HEK293 (cell line): ENCODE measurements at regions not wholly inside any gene's neighbourhood (a gene's known extent, or its start where the extent isn't known, plus 50 kb on each side); places are given as distances from the start of the nearest gene placed in this dataset.

Source experiments
- CTCF ChIA-PET: fragments of 350-600 bp; formaldehyde crosslinking; extraction: SDS; loops from one replicate; lab custom pipeline; 2021; ENCODE audit warnings: antibody characterized with exemption; lab: Yijun Ruan, JAX
- POLR2A ChIA-PET: fragments of 300-600 bp; formaldehyde crosslinking; extraction: SDS; loops from one replicate; lab custom pipeline; 2020; ENCODE audit warnings: antibody characterized with exemption, inconsistent platforms; lab: Yijun Ruan, JAX
- H3K27ac ChIP-seq: fragments of 200-500 bp; sonication (Bioruptor generic); 2 replicates; pipeline ENCODE4 v1.5.1; 2014; ENCODE audit warnings: low read depth, low read length, control low read depth, inconsistent platforms; ENCODE audit errors: extremely low read depth
- H3K36me3 ChIP-seq, 2 experiments: fragments of 200-500 bp in 1 of 2; sonication (Bioruptor generic) in 1 of 2; 1 replicate in 1 of 2; 2 replicates in 1 of 2; pipeline ENCODE4 v1.5.1; 2014 to 2017; ENCODE audit warnings: inconsistent platforms in 2 of 2, low read length in 2 of 2; ENCODE audit not compliant: control insufficient read depth in 2 of 2, insufficient read depth in 1 of 2
- H3K4me1 ChIP-seq: fragments of 200-500 bp; sonication (Bioruptor generic); 2 replicates; pipeline ENCODE4 v1.5.1; 2014; ENCODE audit warnings: mild to moderate bottlenecking, low read length, inconsistent platforms; ENCODE audit not compliant: control insufficient read depth, insufficient read depth
- H3K4me3 ChIP-seq: 2 replicates; pipeline ENCODE4 v1.5.1; 2011; ENCODE audit warnings: low read depth, mild to moderate bottlenecking, control low read depth, low read length, moderate library complexity
- H3K9me3 ChIP-seq: fragments of 200-500 bp; sonication (Bioruptor generic); 2 replicates; pipeline ENCODE4 v1.5.1; 2014; ENCODE audit warnings: low read depth, low read length, inconsistent platforms; ENCODE audit not compliant: control insufficient read depth, insufficient read depth
- GLIS1 ChIP-seq: fragments of 450-650 bp; formaldehyde crosslinking; IDR thresholded peaks from 2 replicates; pipeline ENCODE4 v1.5.1; 2016; ENCODE audit warnings: missing biosample characterization, missing genetic modification characterization
- HOXD13 ChIP-seq: sonication (generic); formaldehyde crosslinking; IDR thresholded peaks from 2 replicates; pipeline ENCODE4 v1.8.0; 2022; ENCODE audit warnings: missing genetic modification reagents, borderline replicate concordance
- KLF1 ChIP-seq: fragments of 450-650 bp; formaldehyde crosslinking; IDR thresholded peaks from 2 replicates; pipeline ENCODE4 v1.5.1; 2016; ENCODE audit warnings: missing biosample characterization, missing genetic modification characterization
- KLF7 ChIP-seq: fragments of 450-650 bp; formaldehyde crosslinking; IDR thresholded peaks from 2 replicates; pipeline ENCODE4 v1.5.1; 2016; ENCODE audit warnings: missing biosample characterization, missing genetic modification characterization, borderline replicate concordance
- TCF7L2 ChIP-seq: IDR thresholded peaks from 2 replicates; pipeline ENCODE4 v1.6.1; 2011; ENCODE audit warnings: low read depth, mild to moderate bottlenecking, inconsistent platforms, low read length, moderate library complexity, borderline replicate concordance
- ZBTB20 ChIP-seq: fragments of 450-650 bp; formaldehyde crosslinking; IDR thresholded peaks from 2 replicates; pipeline ENCODE4 v1.5.1; 2016; ENCODE audit warnings: missing biosample characterization, missing genetic modification characterization
- ZFP69B ChIP-seq: fragments of 450-650 bp; formaldehyde crosslinking; IDR thresholded peaks from 2 replicates; pipeline ENCODE4 v1.5.1; 2016; ENCODE audit warnings: missing biosample characterization, missing genetic modification characterization
- ZNF146 ChIP-seq: fragments of 450-650 bp; formaldehyde crosslinking; IDR thresholded peaks from 2 replicates; pipeline ENCODE4 v1.5.1; 2016; ENCODE audit warnings: missing biosample characterization, missing genetic modification characterization
- ZNF155 ChIP-seq: fragments of 450-650 bp; formaldehyde crosslinking; IDR thresholded peaks from 2 replicates; pipeline ENCODE4 v1.5.1; 2016; ENCODE audit warnings: missing biosample characterization, missing genetic modification characterization
- ZNF19 ChIP-seq: fragments of 450-650 bp; formaldehyde crosslinking; IDR thresholded peaks from 2 replicates; pipeline ENCODE4; 2016; ENCODE audit warnings: missing biosample characterization, missing genetic modification characterization, low read depth
- ZNF214 ChIP-seq: fragments of 450-650 bp; formaldehyde crosslinking; IDR thresholded peaks from 2 replicates; pipeline ENCODE4 v1.5.1; 2017; ENCODE audit warnings: missing biosample characterization, mild to moderate bottlenecking, missing genetic modification characterization, borderline replicate concordance
- ZNF274 ChIP-seq, 2 experiments: fragments of 200-500 bp in 1 of 2; fragments of 450-650 bp in 1 of 2; sonication (Bioruptor generic) in 1 of 2; formaldehyde crosslinking in 1 of 2; IDR thresholded peaks; 2 replicates each; pipeline versions ENCODE4 v1.5.1 to v1.6.1; 2014 to 2016; ENCODE audit warnings: borderline replicate concordance in 1 of 2, inconsistent platforms in 1 of 2, low read length in 1 of 2, missing biosample characterization in 1 of 2, missing genetic modification characterization in 1 of 2
- ZNF324 ChIP-seq: fragments of 450-650 bp; formaldehyde crosslinking; IDR thresholded peaks from 2 replicates; pipeline ENCODE4 v1.5.1; 2016; ENCODE audit warnings: missing biosample characterization, missing genetic modification characterization
- ZNF404 ChIP-seq: fragments of 450-650 bp; formaldehyde crosslinking; IDR thresholded peaks from 2 replicates; pipeline ENCODE4 v1.5.1; 2017; ENCODE audit warnings: missing biosample characterization, missing genetic modification characterization
- ZNF514 ChIP-seq: fragments of 450-650 bp; formaldehyde crosslinking; IDR thresholded peaks from 2 replicates; pipeline ENCODE4 v1.5.1; 2016; ENCODE audit warnings: missing biosample characterization, missing genetic modification characterization
- ZNF529 ChIP-seq: fragments of 450-650 bp; formaldehyde crosslinking; IDR thresholded peaks from 2 replicates; pipeline ENCODE4 v1.5.1; 2017; ENCODE audit warnings: missing genetic modification characterization, missing biosample characterization; ENCODE audit not compliant: insufficient replicate concordance
- ZNF585B ChIP-seq: fragments of 450-650 bp; formaldehyde crosslinking; IDR thresholded peaks from 2 replicates; pipeline ENCODE4 v1.5.1; 2016; ENCODE audit warnings: missing biosample characterization, missing genetic modification characterization
- ZNF596 ChIP-seq: fragments of 450-650 bp; IDR thresholded peaks from 2 replicates; pipeline ENCODE4 v1.5.0; 2018; ENCODE audit warnings: missing biosample characterization, mild to moderate bottlenecking, missing genetic modification characterization, moderate library complexity
- ZNF624 ChIP-seq: fragments of 450-650 bp; formaldehyde crosslinking; IDR thresholded peaks from 2 replicates; pipeline ENCODE4 v1.5.1; 2017; ENCODE audit warnings: missing biosample characterization, missing genetic modification characterization
- TF ChIP-seq, protein P1 (sequence below): fragments of 450-650 bp; formaldehyde crosslinking; conservative IDR thresholded peaks from 2 replicates; pipeline ENCODE4 v1.5.1; 2016; ENCODE audit warnings: low read depth, missing biosample characterization, missing genetic modification characterization
- TF ChIP-seq, protein P2 (sequence below): fragments of 450-650 bp; formaldehyde crosslinking; IDR thresholded peaks from 2 replicates; pipeline ENCODE4 v1.5.1; 2016; ENCODE audit warnings: missing biosample characterization, missing genetic modification characterization
- TF ChIP-seq, protein P3 (sequence below): fragments of 450-650 bp; formaldehyde crosslinking; IDR thresholded peaks from 2 replicates; pipeline ENCODE4 v1.5.1; 2016; ENCODE audit warnings: missing biosample characterization, missing genetic modification characterization
- TF ChIP-seq, protein P4 (sequence below): fragments of 450-650 bp; formaldehyde crosslinking; IDR thresholded peaks from 2 replicates; pipeline ENCODE4 v1.5.1; 2016; ENCODE audit warnings: missing biosample characterization, missing genetic modification characterization

DNA sequence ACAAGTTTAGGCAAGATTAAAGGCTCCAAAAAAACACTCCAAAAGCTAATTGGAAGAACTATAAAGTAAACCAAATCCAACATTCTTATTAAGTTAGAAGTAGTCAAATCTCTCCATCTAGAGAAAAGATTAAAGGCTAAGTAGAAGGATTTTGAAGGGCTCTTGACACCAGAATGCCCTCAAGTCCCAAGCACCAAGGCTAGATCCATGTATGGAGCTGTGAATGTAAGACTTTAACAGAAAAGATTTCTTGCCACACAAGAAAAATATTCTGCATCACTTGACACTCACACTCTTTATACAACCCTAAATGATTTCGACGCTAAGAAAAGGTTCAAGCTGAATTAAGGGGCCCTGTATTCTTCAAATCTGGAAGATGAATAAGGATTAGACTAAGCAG lies 345.2 kb downstream of the VGLL3 start (continued):
- TF ChIP-seq, protein P1, sequence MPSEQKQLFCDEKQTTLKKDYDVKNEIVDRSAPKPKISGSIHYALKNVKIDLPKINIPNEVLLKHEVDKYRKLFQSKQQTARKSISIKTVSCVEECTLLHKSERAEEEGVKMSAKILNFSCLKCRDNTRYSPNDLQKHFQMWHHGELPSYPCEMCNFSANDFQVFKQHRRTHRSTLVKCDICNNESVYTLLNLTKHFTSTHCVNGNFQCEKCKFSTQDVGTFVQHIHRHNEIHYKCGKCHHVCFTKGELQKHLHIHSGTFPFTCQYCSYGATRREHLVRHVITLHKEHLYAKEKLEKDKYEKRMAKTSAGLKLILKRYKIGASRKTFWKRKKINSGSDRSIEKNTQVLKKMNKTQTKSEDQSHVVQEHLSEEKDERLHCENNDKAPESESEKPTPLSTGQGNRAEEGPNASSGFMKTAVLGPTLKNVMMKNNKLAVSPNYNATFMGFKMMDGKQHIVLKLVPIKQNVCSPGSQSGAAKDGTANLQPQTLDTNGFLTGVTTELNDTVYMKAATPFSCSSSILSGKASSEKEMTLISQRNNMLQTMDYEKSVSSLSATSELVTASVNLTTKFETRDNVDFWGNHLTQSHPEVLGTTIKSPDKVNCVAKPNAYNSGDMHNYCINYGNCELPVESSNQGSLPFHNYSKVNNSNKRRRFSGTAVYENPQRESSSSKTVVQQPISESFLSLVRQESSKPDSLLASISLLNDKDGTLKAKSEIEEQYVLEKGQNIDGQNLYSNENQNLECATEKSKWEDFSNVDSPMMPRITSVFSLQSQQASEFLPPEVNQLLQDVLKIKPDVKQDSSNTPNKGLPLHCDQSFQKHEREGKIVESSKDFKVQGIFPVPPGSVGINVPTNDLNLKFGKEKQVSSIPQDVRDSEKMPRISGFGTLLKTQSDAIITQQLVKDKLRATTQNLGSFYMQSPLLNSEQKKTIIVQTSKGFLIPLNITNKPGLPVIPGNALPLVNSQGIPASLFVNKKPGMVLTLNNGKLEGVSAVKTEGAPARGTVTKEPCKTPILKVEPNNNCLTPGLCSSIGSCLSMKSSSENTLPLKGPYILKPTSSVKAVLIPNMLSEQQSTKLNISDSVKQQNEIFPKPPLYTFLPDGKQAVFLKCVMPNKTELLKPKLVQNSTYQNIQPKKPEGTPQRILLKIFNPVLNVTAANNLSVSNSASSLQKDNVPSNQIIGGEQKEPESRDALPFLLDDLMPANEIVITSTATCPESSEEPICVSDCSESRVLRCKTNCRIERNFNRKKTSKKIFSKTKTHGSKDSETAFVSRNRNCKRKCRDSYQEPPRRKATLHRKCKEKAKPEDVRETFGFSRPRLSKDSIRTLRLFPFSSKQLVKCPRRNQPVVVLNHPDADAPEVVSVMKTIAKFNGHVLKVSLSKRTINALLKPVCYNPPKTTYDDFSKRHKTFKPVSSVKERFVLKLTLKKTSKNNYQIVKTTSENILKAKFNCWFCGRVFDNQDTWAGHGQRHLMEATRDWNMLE (tag by site-specific recombination), result no peak
- no peak for TF ChIP-seq ZFP69B (tag by site-specific recombination)
- TF ChIP-seq ZNF155, result no peak
- TF ChIP-seq KLF1 (tag by site-specific recombination), result no peak
- no peak for TF ChIP-seq HOXD13 (CRISPR knock-in tag)
- TF ChIP-seq ZNF585B (tag by site-specific recombination), result no peak
- TF ChIP-seq, protein P2, sequence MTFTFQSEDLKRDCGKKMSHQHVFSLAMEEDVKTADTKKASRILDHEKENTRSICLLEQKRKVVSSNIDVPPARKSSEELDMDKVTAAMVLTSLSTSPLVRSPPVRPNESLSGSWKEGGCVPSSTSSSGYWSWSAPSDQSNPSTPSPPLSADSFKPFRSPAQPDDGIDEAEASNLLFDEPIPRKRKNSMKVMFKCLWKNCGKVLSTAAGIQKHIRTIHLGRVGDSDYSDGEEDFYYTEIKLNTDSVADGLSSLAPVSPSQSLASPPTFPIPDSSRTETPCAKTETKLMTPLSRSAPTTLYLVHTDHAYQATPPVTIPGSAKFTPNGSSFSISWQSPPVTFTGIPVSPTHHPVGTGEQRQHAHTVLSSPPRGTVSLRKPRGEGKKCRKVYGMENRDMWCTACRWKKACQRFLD (tag by site-specific recombination), result no peak
- no peak for TF ChIP-seq ZNF514

DNA sequence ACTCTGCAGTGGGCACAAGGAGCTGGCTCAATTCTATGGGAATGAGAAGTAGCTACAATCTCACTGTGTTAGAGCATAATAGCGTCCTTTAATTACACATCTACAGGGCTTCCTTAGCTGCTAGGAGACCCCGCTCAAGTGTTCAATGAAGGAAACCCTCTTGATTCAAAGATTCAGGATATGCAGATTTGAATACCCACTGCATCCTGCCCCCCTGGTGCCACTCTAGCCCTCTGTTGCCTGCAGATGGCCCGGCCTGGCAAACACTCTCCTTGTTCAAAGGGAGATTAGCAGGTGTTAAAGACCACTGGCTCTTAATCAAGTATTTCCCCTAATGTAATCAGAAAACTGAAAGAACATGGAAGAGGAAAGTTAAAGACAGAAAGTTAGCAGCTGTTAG lies 356.6 kb downstream of the VGLL3 start:
- H3K27ac ChIP-seq, result no peak overlapping the region
- no peaks in the 10 kb centered on the region for H3K36me3 ChIP-seq
- no peaks in the 10 kb centered on the region for H3K9me3 ChIP-seq
- no peak for TF ChIP-seq KLF7 (tag by site-specific recombination)
- TF ChIP-seq ZNF529 (tag by site-specific recombination), result no peak
- no peak for TF ChIP-seq GLIS1 (tag by site-specific recombination)
- TF ChIP-seq ZNF596 (tag by site-specific recombination), result no peak
- no peak for TF ChIP-seq ZBTB20 (tag by site-specific recombination)
- TF ChIP-seq ZNF624 (tag by site-specific recombination), result no peak
- TF ChIP-seq, protein P3, sequence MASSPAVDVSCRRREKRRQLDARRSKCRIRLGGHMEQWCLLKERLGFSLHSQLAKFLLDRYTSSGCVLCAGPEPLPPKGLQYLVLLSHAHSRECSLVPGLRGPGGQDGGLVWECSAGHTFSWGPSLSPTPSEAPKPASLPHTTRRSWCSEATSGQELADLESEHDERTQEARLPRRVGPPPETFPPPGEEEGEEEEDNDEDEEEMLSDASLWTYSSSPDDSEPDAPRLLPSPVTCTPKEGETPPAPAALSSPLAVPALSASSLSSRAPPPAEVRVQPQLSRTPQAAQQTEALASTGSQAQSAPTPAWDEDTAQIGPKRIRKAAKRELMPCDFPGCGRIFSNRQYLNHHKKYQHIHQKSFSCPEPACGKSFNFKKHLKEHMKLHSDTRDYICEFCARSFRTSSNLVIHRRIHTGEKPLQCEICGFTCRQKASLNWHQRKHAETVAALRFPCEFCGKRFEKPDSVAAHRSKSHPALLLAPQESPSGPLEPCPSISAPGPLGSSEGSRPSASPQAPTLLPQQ (tag by site-specific recombination), result no peak
- no peak for TF ChIP-seq ZNF274 (IDR thresholded peaks at IDR 0.05; ENCODE audit: low read length)
- no peak for TF ChIP-seq ZNF274 (tag by site-specific recombination; IDR thresholded peaks at IDR 0.05; ENCODE audit: borderline replicate concordance)
- TF ChIP-seq ZNF214, result no peak
- TF ChIP-seq ZNF19 (tag by site-specific recombination), result no peak
- no peak for TF ChIP-seq ZNF324 (tag by site-specific recombination)
- TF ChIP-seq, protein P4, sequence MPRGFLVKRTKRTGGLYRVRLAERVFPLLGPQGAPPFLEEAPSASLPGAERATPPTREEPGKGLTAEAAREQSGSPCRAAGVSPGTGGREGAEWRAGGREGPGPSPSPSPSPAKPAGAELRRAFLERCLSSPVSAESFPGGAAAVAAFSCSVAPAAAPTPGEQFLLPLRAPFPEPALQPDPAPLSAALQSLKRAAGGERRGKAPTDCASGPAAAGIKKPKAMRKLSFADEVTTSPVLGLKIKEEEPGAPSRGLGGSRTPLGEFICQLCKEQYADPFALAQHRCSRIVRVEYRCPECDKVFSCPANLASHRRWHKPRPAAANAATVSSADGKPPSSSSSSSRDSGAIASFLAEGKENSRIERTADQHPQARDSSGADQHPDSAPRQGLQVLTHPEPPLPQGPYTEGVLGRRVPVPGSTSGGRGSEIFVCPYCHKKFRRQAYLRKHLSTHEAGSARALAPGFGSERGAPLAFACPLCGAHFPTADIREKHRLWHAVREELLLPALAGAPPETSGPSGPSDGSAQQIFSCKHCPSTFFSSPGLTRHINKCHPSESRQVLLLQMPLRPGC (tag by site-specific recombination), result no peak
- no peak for TF ChIP-seq TCF7L2
- TF ChIP-seq ZNF146 (tag by site-specific recombination), result no peak
- TF ChIP-seq ZNF404 (tag by site-specific recombination), result no peak
- POLR2A ChIA-PET, result no interaction called here
- no peaks in the 10 kb centered on the region for H3K4me1 ChIP-seq
- no peak overlapping the region for H3K4me3 ChIP-seq
- CTCF ChIA-PET, result no interaction called here
